ENCODE measurements at regions not wholly inside any gene's neighbourhood (a gene's known extent, or its start where the extent isn't known, plus 50 kb on each side); places are given as distances from the start of the nearest gene placed in this dataset.

DNA sequence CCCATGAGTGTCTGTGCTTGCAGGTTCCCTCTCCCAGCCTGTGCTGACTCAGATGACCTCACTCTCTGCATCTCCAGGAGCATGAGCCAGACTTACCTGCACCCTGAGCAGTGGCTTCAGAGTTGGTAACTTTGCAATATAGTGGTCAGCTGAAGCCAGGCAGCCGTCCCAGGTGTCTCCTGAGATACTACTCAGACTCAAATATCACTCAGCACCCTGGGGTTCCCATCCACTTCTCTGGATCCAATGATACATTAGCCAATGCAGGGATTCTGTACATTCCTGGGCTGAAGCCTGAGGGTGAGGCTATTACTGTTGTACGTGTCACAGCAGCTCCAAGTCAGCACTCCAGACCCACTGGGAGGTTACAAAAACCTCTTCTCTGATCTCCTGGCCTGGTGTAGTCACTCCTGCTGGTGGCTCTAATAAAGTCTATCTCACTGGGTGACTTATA, 87.8 kb upstream of the TOP3B start:
- TF ChIP-seq, protein P1, sequence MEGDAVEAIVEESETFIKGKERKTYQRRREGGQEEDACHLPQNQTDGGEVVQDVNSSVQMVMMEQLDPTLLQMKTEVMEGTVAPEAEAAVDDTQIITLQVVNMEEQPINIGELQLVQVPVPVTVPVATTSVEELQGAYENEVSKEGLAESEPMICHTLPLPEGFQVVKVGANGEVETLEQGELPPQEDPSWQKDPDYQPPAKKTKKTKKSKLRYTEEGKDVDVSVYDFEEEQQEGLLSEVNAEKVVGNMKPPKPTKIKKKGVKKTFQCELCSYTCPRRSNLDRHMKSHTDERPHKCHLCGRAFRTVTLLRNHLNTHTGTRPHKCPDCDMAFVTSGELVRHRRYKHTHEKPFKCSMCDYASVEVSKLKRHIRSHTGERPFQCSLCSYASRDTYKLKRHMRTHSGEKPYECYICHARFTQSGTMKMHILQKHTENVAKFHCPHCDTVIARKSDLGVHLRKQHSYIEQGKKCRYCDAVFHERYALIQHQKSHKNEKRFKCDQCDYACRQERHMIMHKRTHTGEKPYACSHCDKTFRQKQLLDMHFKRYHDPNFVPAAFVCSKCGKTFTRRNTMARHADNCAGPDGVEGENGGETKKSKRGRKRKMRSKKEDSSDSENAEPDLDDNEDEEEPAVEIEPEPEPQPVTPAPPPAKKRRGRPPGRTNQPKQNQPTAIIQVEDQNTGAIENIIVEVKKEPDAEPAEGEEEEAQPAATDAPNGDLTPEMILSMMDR (IDR thresholded peaks at IDR 0.05): no peak
- TF ChIP-seq POLR2A (IDR thresholded peaks at IDR 0.05) (no peak), POLR2AphosphoS5 (IDR thresholded peaks at IDR 0.05) (no peak)
